ENCODE measurements at regions not wholly inside any gene's neighbourhood (a gene's known extent, or its start where the extent isn't known, plus 50 kb on each side); places are given as distances from the start of the nearest gene placed in this dataset.
"Not testable (repeated sequence)": the region's sequence is repeated elsewhere in the genome, so short reads cannot be mapped to it uniquely, and the experiment has no call there.

DNA sequence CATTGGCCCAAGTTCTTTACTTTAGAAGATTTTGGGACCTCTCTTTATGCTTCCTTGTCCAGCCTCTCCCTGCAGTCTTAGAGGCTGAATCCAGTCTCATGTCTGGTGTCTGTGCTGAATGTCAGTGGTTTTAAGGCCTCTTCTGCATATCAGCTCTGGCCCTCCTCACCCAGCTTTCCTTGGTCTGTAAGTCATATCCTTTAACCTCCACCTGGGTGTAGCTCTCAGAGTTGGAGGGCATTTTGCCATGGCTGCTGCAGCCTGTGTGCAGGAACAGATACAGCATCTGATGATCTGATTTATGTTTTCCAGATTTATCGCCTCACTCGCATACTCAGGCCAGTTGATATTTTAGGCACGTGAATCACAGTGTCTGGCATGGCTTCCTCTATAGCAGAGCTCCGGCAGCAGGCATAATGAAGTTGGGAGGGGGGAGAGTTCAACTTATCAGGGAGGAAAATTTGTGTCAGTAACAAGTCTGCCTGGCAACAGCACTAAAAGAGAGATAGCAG lies 335.0 kb downstream of the PCNX1 start:
- DNase-seq, result no peak

- DNase-seq, result no peak
These were observed 336.4 kb downstream of the PCNX1 start for GRCh38 chr14:71243697-71244096.

- DNase-seq, result no peak
These were observed 337.1 kb downstream of the PCNX1 start for GRCh38 chr14:71244341-71244740.

DNA sequence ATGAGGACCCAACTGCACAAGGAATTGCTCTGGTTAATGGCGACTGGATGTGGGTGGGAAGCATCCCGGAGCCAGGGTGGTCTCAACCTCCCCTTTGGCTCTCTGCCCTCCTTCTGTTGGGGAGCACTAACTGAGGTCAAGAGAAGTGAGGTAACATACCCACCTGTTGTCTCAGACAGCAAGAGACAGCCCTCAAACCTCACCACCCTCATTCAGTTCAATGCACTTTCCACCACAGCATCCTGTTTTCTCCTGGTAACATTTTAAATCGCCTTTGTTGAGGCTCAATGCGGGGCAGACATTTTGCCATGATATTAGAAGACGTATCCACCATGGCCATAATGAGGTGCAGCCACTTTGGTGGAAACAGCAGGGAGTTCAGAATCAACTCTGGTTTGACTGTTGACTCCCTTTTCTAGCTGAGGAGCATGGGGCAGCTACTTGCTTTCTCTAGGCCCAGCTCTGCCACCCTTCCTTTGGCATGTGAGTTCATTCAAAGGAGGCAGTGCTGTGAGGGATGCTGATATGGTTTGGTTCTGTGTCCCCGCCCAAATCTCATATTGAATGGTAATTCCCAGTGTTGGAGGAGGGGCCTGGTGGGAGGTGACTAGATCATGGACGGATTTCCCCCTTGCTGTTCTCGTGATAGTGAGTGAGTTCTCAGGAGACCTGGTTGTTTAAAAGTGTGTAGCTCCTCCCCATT lies 338.6 kb downstream of the PCNX1 start:
- no peak for DNase-seq

GRCh38 chr14:71246539-71246938 lies 339.3 kb downstream of the PCNX1 start:
- peak; percentile 27 for DNase-seq

- no peak for DNase-seq
These were observed 339.8 kb downstream of the PCNX1 start for GRCh38 chr14:71247106-71247505.

GRCh38 chr14:71248194-71248593 lies 340.9 kb downstream of the PCNX1 start:
- no peak for DNase-seq

DNA sequence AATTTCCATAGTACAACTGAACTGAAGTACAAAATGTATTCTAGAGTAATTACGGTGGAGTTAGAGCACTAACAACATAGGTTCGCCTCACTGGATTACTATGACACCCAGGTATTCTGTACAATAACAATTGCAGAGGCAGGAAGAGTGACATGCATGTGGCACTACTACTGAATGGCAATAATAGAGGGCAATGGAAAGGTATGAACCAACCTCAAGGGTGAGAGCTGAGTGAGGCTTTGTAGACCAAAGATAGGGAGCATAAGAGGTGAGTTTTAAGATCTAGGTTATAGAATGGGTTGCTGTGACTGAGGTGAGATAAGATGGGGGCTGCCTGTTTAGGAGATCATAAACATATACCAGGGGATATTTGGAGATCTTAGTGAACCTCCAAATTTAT lies 343.1 kb downstream of the PCNX1 start:
- DNase-seq, result no peak

DNA sequence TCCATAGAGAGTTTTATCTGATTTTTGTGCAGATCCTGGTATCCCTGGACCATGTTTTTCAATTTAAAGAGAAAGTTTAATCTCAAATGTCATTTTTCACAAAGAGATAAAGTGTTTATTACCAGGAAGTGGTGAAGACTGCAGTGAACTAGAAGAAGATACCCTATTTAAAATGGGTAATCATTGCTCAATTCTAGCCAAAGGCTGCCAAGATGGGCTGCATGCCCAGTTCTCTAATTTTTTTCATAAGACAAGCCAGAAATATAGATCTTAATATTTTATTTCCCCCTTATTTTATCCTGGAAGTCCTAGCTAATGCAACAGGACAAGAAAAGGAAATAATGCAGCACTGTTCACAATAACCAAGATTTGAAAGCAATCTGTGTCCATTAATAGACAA lies 343.5 kb downstream of the PCNX1 start:
- DNase-seq, result no peak

GRCh38 chr14:71254091-71254719 lies 346.9 kb downstream of the PCNX1 start:
- DNase-seq, result not testable (repeated sequence)

DNA sequence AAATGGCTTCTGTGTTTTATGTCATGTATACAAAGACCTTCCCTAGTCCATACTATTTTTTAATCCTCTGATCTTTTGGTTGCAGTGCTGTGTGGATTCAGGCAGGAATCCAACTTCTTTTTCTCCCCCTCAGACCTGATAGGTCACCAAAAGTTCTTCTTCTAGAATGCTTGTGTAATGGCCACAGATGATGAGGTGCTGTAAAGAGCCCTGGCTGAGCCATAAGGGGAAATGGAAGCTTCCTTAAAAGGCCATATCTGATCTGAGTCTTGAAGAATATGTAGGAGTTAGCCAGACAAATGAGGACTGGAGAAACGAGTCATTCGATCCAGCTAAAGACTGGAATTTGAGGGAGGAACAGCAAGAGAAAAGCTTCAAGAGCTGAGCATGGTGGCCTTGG lies 353.9 kb downstream of the PCNX1 start:
- no peak for DNase-seq

GRCh38 chr14:71262441-71262840 lies 355.2 kb downstream of the PCNX1 start:
- no peak for DNase-seq

- DNase-seq, result no peak
These were observed 357.0 kb downstream of the PCNX1 start for GRCh38 chr14:71264260-71264659.

DNA sequence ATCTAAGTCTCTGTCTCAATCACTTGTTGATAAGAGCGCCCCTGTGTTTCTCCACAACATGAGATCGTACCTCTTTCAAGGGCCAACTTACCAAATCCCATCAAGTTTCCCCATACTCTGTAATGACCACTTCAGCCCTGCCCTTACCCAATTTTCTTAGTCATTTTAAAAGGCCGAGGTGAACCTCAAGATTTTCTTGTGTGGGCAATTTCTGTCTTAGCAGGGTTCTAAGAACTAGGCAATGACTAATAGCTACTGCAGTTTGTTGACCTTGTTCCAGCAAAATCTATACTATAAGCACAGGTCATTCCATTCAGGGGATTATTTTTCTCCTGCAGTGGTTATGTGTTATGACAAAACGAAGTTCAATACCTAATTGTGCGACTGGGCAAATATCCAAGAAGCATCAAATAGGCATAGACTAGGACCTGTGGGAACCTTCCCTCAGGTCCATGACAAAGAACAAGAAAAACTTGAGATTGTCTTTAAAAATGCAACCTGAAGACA lies 359.8 kb downstream of the PCNX1 start:
- DNase-seq, result peak; percentile 81

DNA sequence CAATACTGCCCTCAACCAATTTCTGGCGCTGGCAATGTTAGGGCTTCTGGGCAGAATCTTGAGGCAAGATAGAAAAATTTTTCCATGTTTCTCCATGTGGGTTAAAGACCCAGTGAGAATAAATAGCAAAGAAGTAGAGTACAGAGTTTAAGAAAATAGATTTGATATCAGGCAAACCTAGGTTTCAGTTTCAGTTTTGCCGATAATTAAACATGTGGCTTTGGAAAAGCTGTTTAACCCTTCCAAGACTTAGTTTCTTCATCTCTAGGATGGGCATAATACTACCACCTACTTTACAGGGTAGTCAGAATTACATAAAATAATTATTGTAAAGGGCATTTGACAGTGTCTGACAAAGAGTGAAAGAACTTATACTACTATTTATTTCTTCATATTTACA lies 360.4 kb downstream of the PCNX1 start:
- peak; percentile 6 for DNase-seq

GRCh38 chr14:71270111-71270510 lies 362.9 kb downstream of the PCNX1 start:
- DNase-seq, result no peak

GRCh38 chr14:71271166-71271945 lies 364.1 kb downstream of the PCNX1 start:
- DNase-seq, result no peak

DNA sequence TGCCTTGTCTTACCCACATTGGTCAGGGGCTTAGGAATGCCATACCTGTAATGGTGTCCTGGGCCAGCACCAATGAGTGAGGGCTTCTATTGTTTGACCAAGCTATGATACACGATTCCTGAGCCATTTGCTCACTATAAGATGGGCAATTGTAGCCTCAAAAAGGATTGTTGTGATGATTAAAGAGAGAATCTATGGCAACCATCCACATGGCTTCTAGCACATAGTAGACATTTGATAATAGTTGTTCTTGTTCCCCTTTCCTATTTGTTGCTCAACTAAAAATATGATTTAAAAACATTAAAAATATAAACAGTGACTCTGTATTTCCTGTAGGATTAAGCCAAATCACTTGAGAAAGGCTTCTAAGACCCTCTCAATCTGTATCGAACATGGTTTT lies 366.1 kb downstream of the PCNX1 start:
- no peak for DNase-seq

DNA sequence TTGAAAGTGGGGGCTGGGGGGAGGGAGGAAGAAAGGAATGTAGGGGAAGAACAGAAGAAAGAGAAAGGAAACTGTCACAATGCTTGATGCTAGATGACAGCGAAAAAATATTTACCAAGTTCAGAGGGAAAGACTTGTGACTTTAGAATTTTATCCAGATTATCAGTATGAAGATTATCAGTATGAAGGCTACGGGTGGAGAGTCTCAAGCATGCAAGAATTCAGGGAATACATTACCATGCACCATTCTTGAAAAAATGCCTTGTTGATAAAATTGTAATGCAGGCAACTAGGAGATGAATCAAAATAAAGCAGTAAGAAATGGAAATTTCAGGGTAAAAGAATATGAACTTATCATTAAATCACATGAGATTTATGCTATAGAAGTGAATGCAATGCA lies 376.8 kb downstream of the PCNX1 start:
- DNase-seq, result no peak

GRCh38 chr14:71286126-71286525 lies 378.9 kb downstream of the PCNX1 start:
- DNase-seq, result no peak

- no peak for DNase-seq
These were observed 380.3 kb downstream of the PCNX1 start for GRCh38 chr14:71287567-71287966.

DNA sequence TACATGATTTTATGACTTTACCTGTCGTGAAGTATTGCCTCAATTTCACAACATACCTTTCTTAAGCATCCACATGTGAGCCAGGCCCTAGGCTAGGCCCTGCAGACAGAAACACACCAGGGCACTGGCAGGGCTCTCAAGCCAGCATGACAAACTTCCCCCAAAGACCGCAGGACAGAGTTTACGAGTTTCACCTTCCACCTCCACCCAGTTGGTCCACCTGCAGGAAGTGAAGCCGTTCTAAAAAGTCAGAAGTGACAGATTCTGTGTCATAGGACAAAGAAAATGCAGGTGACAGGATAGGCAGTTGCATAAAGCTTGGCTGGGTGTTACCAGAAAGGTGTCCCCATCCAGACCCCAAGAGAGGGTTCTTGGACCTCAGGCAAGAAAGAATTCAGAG lies 382.3 kb downstream of the PCNX1 start:
- DNase-seq, result peak; percentile 34

- no peak for DNase-seq
These were observed 383.0 kb downstream of the PCNX1 start for GRCh38 chr14:71290301-71290700.

Measured in activated CD4-positive, alpha-beta T cell treated with anti-CD3 and anti-CD28 coated beads, Interleukin-10, Interleukin-2, amounts not matched to agents 100 ng/mL and 50 ng/mL, durations not matched to agents 16 hours and 8 hours (primary cell).